Cardiac septum (tissue), 1 donor: ENCODE measurements at regions not wholly inside any gene's neighbourhood (a gene's known extent, or its start where the extent isn't known, plus 50 kb on each side); places are given as distances from the start of the nearest gene placed in this dataset.
"Not testable (repeated sequence)": the region's sequence is repeated elsewhere in the genome, so short reads cannot be mapped to it uniquely, and the experiment has no call there.

Experiments
- DNase-seq: peaks from one replicate; pipeline ENCODE4 v3.0.0-alpha.2; 2020; ENCODE audit warnings: low spot score
- intact Hi-C: fragments of 100-400 bp; cut with DNase I; formaldehyde crosslinking; loops from one replicate; pipeline ENCODE4 v1.14.0; 2022
- donor health status: DM: no; HTN: no; CAD: no.

- intact Hi-C loops: no loop called here
- no peak for DNase-seq
These were observed 103.1 kb downstream of the VGLL3 start for GRCh38 chr3:86887876-86888275.

GRCh38 chr3:86880066-86880465, 110.9 kb downstream of the VGLL3 start:
- DNase-seq: no peak
- intact Hi-C loops: no loop called here

- DNase-seq, intact Hi-C loops: not testable (repeated sequence)
These were observed 114.3 kb downstream of the VGLL3 start for GRCh38 chr3:86876504-86877181.

- DNase-seq, intact Hi-C loops: not testable (repeated sequence)
These were observed 116.2 kb downstream of the VGLL3 start for GRCh38 chr3:86874790-86875189.

- DNase-seq: no peak
- intact Hi-C loops: no loop called here
These were observed 121.4 kb downstream of the VGLL3 start for GRCh38 chr3:86869566-86869965.

GRCh38 chr3:86867982-86868381, 123.0 kb downstream of the VGLL3 start:
- no peak for DNase-seq
- intact Hi-C loops: no loop called here

GRCh38 chr3:86865506-86865905, 125.4 kb downstream of the VGLL3 start:
- no peak for DNase-seq
- intact Hi-C loops: no loop called here

GRCh38 chr3:86856711-86857110, 134.2 kb downstream of the VGLL3 start:
- intact Hi-C loops: no loop called here
- no peak for DNase-seq

GRCh38 chr3:86849991-86850390, 141.0 kb downstream of the VGLL3 start:
- no peak for DNase-seq
- intact Hi-C loops: no loop called here

- DNase-seq: no peak
- intact Hi-C loops: no loop called here
These were observed 145.2 kb downstream of the VGLL3 start for GRCh38 chr3:86845726-86846125.

GRCh38 chr3:86838927-86839326, 152.0 kb downstream of the VGLL3 start:
- no peak for DNase-seq
- intact Hi-C loops: no loop called here

GRCh38 chr3:86837871-86838270, 153.1 kb downstream of the VGLL3 start:
- no peak for DNase-seq
- intact Hi-C loops: no loop called here

GRCh38 chr3:86830566-86830965, 160.4 kb downstream of the VGLL3 start:
- DNase-seq: no peak
- intact Hi-C loops: no loop called here

- intact Hi-C loops: no loop called here
- DNase-seq: no peak
These were observed 162.2 kb downstream of the VGLL3 start for GRCh38 chr3:86828751-86829150.

GRCh38 chr3:86827582-86827981, 163.4 kb downstream of the VGLL3 start:
- intact Hi-C loops, DNase-seq: not testable (repeated sequence)

- intact Hi-C loops: no loop called here
- no peak for DNase-seq
These were observed 164.7 kb downstream of the VGLL3 start for GRCh38 chr3:86826292-86826691.

GRCh38 chr3:86815880-86816279, 175.1 kb downstream of the VGLL3 start:
- intact Hi-C loops: no loop called here
- DNase-seq: no peak

- intact Hi-C loops: no loop called here
- DNase-seq: no peak
These were observed 175.9 kb downstream of the VGLL3 start for GRCh38 chr3:86814918-86815655.

- no peak for DNase-seq
- intact Hi-C loops: no loop called here
These were observed 176.6 kb downstream of the VGLL3 start for GRCh38 chr3:86814321-86814720.

GRCh38 chr3:86801921-86802320, 189.0 kb downstream of the VGLL3 start:
- intact Hi-C loops: no loop called here
- no peak for DNase-seq

- intact Hi-C loops: no loop called here
- no peak for DNase-seq
These were observed 189.9 kb downstream of the VGLL3 start for GRCh38 chr3:86801066-86801465.
